Muscle layer of colon (tissue), 2 donors: ENCODE measurements at regions not wholly inside any gene's neighbourhood (a gene's known extent, or its start where the extent isn't known, plus 50 kb on each side); places are given as distances from the start of the nearest gene placed in this dataset.

Experiments used
- H3K27ac ChIP-seq: one replicate; pipeline ENCODE4 v1.7.0; 2013; ENCODE audit warnings: low read depth, mild to moderate bottlenecking, low read length, moderate library complexity
- H3K27me3 ChIP-seq, 2 donors: one replicate each; pipeline ENCODE4 v1.7.0; 2013; ENCODE audit warnings: low read length in 2 of 2, mild to moderate bottlenecking in 2 of 2; ENCODE audit not compliant: insufficient read depth in 2 of 2, control insufficient read depth in 1 of 2
- H3K36me3 ChIP-seq: one replicate; pipeline ENCODE4 v1.7.0; 2013; ENCODE audit warnings: mild to moderate bottlenecking, low read length; ENCODE audit not compliant: insufficient read depth
- H3K4me1 ChIP-seq: one replicate; pipeline ENCODE4 v1.7.0; 2013; ENCODE audit warnings: mild to moderate bottlenecking, low read length; ENCODE audit not compliant: insufficient read depth
- H3K4me3 ChIP-seq, 2 donors: one replicate each; pipeline ENCODE4 v1.7.0; 2013; ENCODE audit warnings: low read length in 2 of 2, low read depth in 1 of 2, mild to moderate bottlenecking in 1 of 2, moderate library complexity in 1 of 2
- H3K9ac ChIP-seq: one replicate; pipeline ENCODE4 v1.7.0; 2013; ENCODE audit warnings: low read length
- H3K9me3 ChIP-seq: one replicate; pipeline ENCODE4 v1.7.0; 2013; ENCODE audit warnings: mild to moderate bottlenecking, low read length
- donor health status: abdominal sarcoma.
- donor health status: Adenocarcinoma of cecum.

DNA sequence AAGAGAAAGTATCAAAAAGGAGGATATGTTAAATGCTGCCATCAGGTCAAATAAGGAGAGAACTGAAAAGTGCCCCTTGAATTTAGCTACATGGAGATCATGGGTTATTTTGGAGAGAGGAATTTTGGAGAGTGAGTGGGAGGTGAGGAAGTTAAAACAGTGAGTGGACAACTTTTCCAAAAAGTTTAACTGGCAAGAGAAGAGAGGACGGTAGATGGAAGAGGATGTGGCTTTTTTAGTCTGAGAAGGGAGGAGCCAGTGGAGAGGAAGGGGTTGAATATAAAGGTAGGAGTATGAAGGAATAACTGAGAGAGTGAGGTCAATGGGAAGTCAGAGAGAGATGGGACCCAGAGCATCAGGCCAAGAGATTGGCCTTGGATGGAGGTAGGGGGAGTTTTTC is 62.5 kb upstream of the NFE2L2 start:
- no peaks in the 10 kb centered on the region for H3K27me3 ChIP-seq
- H3K4me3 ChIP-seq: no peak overlapping the region
- H3K9ac ChIP-seq: no peak overlapping the region
- no peaks in the 10 kb centered on the region for H3K36me3 ChIP-seq
- H3K9me3 ChIP-seq: no peaks in the 10 kb centered on the region
- no peak overlapping the region for H3K27ac ChIP-seq
- peaks cover 7% of the 10 kb centered on the region for H3K4me1 ChIP-seq

DNA sequence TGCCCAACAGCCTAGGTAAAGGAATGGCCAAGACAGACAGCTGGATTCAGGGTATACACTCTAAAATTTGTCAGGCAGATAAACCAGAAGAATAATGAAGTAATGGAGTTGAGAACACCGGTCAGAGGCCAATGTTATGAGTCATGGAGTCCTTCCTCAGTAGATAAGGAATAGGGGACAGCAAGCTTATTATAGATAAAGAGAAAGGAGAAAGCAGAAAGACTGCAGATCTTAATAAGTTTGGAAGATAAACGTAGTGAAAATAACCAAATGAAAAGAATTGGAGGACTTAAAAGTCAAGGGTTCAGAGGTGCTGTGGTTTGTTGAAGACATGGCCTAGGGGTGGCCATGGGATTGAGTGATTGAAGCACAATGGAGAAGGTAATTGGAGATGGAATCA is 63.5 kb upstream of the NFE2L2 start:
- Histone ChIP-seq H3K4me1 (peaks cover 8% of the 10 kb centered on the region), H3K27ac (no peak overlapping the region), H3K27me3 (no peaks in the 10 kb centered on the region), H3K9me3 (no peaks in the 10 kb centered on the region), H3K4me3 (no peak overlapping the region), H3K36me3 (no peaks in the 10 kb centered on the region), H3K9ac (no peak overlapping the region)

- Histone ChIP-seq H3K9ac (no peak overlapping the region), H3K27me3 (no peaks in the 10 kb centered on the region), H3K36me3 (no peaks in the 10 kb centered on the region), H3K4me3 (no peak overlapping the region), H3K27ac (no peak overlapping the region), H3K4me1 (peaks cover 8% of the 10 kb centered on the region), H3K9me3 (no peaks in the 10 kb centered on the region)
Measured at GRCh38 chr2:177329064-177329463, 63.5 kb upstream of the AGPS start.

GRCh38 chr2:177331466-177331997 is 61.0 kb upstream of the AGPS start:
- Histone ChIP-seq H3K36me3 (no peaks in the 10 kb centered on the region), H3K27me3 (no peaks in the 10 kb centered on the region), H3K27ac (peak overlapping the region; percentile 63), H3K9me3 (no peaks in the 10 kb centered on the region), H3K9ac (peak overlapping the region; percentile 45), H3K4me3 (peak overlapping the region in 1 of 2 donors; percentile 12), H3K4me1 (peaks cover 8% of the 10 kb centered on the region)

DNA sequence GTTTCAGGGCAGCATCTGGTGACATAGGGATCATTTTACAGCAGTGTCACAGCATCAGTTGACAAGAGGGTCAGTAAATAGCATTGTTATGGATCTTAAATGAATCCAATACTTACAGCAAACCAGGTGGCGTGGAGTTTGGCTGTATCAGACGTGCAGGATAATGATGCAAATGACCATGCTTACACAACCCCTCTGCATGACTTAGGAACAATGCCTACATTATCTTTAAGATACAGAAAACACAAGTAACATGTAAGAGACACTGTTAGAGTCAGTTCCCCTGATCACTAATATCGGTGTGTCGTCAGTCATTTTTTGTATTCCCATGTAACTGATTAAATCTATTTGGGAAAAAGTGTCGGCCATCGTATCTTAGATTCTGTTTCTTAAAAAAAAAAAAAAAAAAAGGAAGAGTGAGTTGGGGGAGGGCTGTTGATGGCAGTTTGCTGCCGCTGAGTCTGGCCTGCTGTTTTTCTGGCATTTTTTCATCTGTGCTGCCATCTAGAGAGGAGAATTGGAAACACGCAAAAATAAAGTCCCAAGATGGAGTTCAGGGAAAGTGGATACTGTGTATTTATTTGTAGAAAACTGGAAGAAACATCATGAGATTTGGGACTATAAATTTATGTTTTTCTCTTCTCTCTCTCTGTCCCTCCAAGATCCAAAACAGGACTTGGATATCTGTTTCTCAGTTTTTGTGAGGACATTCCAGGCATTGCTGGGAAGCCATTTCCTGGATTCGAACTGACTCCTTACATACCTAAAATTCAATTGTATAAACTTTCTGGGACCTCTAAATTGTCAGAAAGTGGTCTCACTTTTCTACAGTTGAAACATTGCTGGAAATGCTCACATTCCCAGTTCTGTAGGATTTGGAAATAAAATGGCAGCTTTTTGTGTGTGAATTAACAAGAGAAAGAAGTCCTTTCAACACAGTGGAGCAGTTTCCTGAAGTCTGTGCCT is 60.3 kb upstream of the AGPS start:
- H3K27ac ChIP-seq: peak overlapping the region; percentile 63
- peak overlapping the region; percentile 45 for H3K9ac ChIP-seq

DNA sequence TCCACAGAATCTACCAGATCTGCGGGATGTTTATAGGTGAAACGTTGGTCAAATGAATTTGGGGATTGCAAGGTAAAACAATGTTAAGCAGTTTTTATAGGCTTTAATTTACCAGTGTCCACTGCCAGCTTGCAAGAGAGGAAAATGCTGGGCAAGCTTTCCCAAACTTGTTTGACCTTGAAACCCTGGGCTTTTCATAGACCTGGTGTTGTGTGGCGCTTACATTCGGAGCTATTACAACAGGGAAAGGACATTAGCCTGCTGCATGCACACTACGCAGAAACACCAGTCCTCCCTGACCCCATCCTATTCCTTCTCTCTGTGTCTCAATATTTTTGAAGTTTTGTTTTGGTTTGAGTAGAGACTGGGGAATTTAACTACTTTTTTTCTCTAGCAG is 59.6 kb upstream of the AGPS start:
- H3K27me3 ChIP-seq: no peaks in the 10 kb centered on the region
- H3K4me1 ChIP-seq: peaks cover 8% of the 10 kb centered on the region
- peak overlapping the region; percentile 63 for H3K27ac ChIP-seq
- no peaks in the 10 kb centered on the region for H3K9me3 ChIP-seq
- no peak overlapping the region for H3K4me3 ChIP-seq
- no peaks in the 10 kb centered on the region for H3K36me3 ChIP-seq
- H3K9ac ChIP-seq: no peak overlapping the region

More for the DNA sequence above, 60.3 kb upstream of the AGPS start:
- Histone ChIP-seq H3K4me1 (peaks cover 8% of the 10 kb centered on the region), H3K36me3 (no peaks in the 10 kb centered on the region), H3K4me3 (peak overlapping the region in 1 of 2 donors; percentile 12), H3K27me3 (no peaks in the 10 kb centered on the region), H3K9me3 (no peaks in the 10 kb centered on the region)

DNA sequence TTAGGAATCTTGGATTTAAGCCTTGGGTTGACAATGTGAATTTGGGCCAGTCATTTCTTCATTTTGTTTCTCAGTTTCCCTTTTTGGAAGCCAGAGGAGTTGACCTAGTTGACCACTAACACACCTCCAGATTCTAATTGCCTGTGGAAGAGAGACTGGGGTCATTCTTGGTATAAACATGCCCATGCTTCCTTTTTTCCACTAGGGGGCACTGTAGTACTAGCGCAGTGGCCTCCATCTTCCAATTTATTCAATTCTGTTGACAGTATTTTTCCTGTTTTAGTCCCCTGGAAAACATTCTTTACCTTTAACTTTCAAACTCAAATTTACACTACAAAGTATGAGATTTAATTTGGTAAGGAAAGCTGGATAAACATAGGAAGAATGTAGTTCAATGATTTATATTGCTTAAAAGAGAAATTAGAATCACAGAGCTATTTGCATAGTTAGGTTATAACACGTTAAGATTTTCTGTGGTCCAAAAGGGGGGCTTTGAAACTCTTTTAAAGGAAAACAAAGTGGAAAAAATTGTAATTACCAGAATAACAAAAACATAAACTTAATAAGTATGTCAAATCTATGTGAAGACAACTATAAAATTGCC is 57.5 kb upstream of the AGPS start:
- no peaks in the 10 kb centered on the region for H3K9me3 ChIP-seq
- peaks cover 8% of the 10 kb centered on the region for H3K4me1 ChIP-seq
- no peak overlapping the region for H3K27ac ChIP-seq
- H3K9ac ChIP-seq: no peak overlapping the region
- no peak overlapping the region for H3K4me3 ChIP-seq
- H3K36me3 ChIP-seq: no peaks in the 10 kb centered on the region
- no peaks in the 10 kb centered on the region for H3K27me3 ChIP-seq

DNA sequence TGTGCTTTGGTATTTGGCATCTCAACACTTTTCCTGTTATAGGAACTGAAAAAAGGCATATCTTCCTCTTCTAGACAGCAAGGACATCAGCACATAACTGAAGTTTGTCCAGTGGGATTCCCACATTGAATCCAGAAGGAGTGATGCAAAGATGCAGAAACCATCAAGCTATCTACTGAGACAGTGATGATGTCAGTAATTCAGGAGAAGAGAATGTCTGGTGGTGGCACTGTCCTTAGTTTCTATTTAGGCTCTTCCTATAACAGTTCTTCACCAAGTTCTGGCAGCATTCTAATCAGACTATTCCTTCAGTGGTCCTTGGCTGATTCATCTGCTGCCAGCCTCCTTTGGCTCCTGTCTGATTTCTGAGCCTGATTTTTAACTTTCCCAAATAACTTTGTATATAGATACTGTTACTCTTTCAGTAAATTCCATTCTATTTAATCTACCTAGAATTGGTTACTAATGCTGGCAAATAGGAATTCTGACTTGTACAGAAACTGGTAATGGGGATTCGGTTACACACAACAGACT is 56.6 kb upstream of the AGPS start:
- Histone ChIP-seq H3K9me3 (no peaks in the 10 kb centered on the region), H3K27ac (no peak overlapping the region), H3K4me1 (peaks cover 8% of the 10 kb centered on the region), H3K36me3 (no peaks in the 10 kb centered on the region), H3K27me3 (no peaks in the 10 kb centered on the region), H3K4me3 (no peak overlapping the region), H3K9ac (no peak overlapping the region)

DNA sequence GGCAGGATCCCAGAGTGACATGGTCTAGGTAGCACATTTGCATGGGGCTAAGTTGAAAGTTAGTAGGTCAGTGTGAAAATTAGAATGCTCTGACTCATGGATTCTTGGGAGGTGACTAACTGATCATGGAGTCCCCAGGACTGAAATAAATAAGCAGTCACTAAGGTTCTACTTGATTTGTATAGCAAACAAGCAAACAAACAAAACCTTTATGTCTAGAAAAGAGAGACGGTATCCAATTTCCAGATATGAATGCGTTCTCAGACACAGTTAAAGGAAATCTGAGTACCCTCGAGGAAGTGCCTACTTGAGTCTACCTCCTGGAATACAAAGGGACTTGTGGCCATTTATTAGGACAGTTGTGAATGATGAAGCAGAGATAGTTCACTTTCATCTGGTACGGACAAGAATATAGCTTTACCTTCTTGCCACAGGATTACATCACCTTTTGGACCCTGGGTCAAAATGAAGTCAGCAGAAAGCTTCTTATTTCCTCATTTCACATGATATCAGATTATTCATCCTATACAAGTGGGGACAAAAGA is 54.3 kb upstream of the AGPS start:
- H3K36me3 ChIP-seq: no peaks in the 10 kb centered on the region
- no peaks in the 10 kb centered on the region for H3K27me3 ChIP-seq
- no peaks in the 10 kb centered on the region for H3K4me1 ChIP-seq
- no peak overlapping the region for H3K4me3 ChIP-seq
- H3K9ac ChIP-seq: no peak overlapping the region
- H3K27ac ChIP-seq: no peak overlapping the region
- no peaks in the 10 kb centered on the region for H3K9me3 ChIP-seq

DNA sequence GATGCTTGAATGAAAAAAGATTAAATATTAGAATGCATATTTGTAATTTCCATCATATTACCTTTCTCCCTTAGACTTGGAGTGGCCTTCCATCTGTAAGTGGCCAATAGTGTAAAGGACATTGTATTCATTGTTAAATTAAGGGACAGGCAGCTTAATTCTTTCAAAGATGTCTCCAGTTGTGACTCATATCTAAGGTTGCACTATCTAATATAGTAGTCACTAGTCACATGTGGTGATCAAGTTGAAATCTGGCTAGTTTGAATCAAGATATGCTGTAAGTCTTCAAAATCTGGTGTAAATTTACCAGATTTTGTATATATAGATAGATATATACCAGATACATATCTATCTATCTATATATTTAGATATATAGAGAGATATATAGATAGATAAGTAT is 52.4 kb upstream of the AGPS start:
- Histone ChIP-seq H3K36me3 (no peaks in the 10 kb centered on the region), H3K27me3 (no peaks in the 10 kb centered on the region), H3K4me1 (no peaks in the 10 kb centered on the region), H3K27ac (no peak overlapping the region), H3K9ac (no peak overlapping the region), H3K4me3 (no peak overlapping the region), H3K9me3 (no peaks in the 10 kb centered on the region)

DNA sequence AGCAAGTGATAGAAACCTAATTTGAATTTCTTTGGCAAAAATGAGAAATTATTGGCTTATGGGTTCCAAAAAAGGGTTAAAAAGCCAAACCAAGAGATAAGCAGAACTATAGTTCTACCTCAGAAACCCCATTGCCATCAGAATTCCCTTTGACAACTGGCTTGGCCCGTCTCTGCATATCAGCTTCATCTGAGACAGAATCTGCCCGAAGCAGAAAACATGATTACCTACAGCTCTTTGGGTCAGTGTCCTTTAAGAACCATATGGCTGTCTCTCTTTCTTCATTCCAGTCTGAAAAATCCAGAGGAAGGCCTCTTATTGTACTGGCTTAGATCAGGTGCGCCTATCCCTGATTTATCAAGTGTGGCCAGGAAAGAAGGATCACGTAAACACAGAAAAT is 49.8 kb upstream of the AGPS start:
- Histone ChIP-seq H3K36me3 (no peaks in the 10 kb centered on the region), H3K9me3 (no peaks in the 10 kb centered on the region), H3K4me1 (peaks cover under 1% of the 10 kb centered on the region), H3K27me3 (no peaks in the 10 kb centered on the region), H3K9ac (no peak overlapping the region), H3K4me3 (no peak overlapping the region), H3K27ac (no peak overlapping the region)
